ENCODE measurements at regions not wholly inside any gene's neighbourhood (a gene's known extent, or its start where the extent isn't known, plus 50 kb on each side); places are given as distances from the start of the nearest gene placed in this dataset.
A peak's percentile ranks its signal among the peaks of the same experiment; 100 is the strongest.

DNA sequence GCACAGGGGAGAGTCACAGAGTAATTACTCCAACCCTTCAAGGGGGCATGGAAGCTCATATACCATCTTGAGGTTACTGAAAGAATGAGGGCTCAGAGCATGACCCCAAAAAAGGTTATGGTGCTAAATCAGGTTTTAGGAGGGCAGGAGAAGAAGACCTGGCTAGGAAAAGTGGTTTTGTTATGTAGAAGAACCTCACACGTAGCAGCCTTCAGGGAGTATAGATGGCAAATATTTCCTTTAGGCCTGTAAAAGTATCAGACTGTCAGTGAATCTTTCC, 102.0 kb upstream of the PDE5A start:
- H3K36me3 ChIP-seq, result no peaks in the 10 kb centered on the region
- H3K4me1 ChIP-seq, result no peaks in the 10 kb centered on the region; the same call in 1 of the 2 replicates
- DNase-seq, result no peak
- no peak for TF ChIP-seq CTCF (IDR thresholded peaks at IDR 0.05; ENCODE audit: low read depth, low read length)
- H3K27me3 ChIP-seq, result 0 out of 2 replicates have a peak, but pooled peaks cover 4% of the 10 kb centered on the region
- no peak overlapping the region for H3K4me3 ChIP-seq (ENCODE audit: low read depth, low read length)
- no peaks in the 10 kb centered on the region for H3K9me3 ChIP-seq

DNA sequence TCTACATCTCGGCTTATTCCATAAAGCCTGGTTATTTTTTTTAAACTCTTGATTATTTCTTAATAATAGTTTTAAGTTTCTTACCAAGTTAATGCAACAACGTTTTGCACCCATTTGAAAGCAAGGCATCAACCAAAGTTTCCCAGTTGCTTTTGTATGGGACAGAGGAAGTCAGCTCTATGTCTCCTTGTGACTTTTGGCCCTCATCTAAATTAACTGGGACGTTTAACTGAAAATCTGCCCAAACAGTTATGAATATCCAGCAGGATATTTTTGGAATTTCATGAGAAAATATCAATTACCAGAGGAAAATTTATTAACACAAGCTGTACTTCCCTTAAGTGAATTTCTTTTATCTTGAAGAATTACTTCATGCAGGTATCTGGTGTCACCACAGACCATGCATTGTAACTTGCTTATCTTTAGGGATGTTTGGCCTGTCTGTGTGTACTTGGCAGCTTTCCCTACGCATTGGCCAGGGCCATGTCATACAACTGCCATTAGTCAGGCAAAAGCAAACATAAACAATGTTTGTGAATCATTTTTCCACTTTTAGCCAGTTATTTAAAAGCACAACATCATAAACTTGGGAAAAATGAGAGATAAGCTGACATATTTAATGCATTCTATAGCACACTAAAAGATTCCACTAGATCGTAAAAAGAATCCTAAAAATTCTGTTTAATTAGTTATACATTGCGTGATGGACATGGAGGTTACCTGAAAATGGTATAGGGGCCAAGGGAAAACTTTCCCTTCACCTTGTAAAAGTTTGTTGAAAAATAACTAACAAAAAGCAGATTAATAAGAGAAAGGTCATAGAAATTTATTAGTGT, 101.4 kb upstream of the PDE5A start:
- TF ChIP-seq CTCF (IDR thresholded peaks at IDR 0.05; ENCODE audit: low read depth, low read length), result no peak
- H3K4me3 ChIP-seq (ENCODE audit: low read depth, low read length), result no peak overlapping the region
- H3K27me3 ChIP-seq, result 0 out of 2 replicates have a peak, but pooled peaks cover 4% of the 10 kb centered on the region
- H3K4me1 ChIP-seq, result no peaks in the 10 kb centered on the region; the same call in 1 of the 2 replicates
- no peaks in the 10 kb centered on the region for H3K9me3 ChIP-seq
- H3K36me3 ChIP-seq, result no peaks in the 10 kb centered on the region
- peak; percentile 29 for DNase-seq

DNA sequence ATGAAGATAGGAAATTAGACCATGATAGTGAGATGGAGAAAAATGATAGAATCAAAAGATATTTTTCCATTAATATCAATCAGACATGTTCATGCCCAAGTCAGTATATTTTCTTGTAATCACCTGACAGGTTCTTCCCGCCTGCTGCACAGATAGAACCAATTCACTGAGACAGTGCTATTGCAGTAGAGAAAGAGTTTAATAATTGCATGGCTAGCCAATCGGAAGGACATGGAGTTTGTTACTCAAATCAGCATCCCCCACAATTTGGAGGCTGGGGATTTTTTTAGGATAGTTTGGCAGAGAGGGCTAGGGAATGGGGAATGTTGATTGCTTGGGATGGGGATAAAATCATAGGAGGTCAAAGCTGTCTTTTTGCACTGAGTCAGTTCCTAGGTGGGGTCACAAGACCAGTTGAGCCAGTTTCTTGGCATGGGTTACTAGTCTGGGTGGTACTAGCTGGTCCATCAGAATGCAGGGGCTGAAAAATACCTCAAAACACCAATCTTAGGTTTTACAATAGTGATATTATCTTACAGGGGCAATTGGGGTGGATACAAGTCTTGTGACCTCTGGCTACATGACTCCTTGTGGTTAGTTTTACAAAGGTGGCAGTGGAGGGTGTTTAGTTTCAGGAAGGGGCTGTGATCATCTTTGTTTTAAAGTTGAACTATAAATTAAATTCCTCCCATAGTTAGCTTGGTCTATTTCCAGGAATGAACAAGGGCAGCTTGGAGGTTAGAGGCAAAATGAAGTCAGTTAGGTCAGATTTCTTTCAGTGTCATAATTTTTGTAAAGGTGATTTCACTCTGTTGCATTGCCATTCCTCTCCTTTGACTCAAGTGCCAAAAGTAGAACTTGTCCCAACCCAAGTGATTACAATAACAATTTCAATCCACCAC, 100.3 kb upstream of the PDE5A start:
- Histone ChIP-seq H3K36me3 (no peaks in the 10 kb centered on the region), H3K4me1 (no peaks in the 10 kb centered on the region), H3K9me3 (no peaks in the 10 kb centered on the region), H3K27me3 (0 out of 2 replicates have a peak, but pooled peaks cover 4% of the 10 kb centered on the region), H3K4me3 (ENCODE audit: low read depth, low read length) (no peak overlapping the region)
- no peak for TF ChIP-seq CTCF (IDR thresholded peaks at IDR 0.05; ENCODE audit: low read depth, low read length)
- no peak for DNase-seq

GRCh38 chr4:119728185-119728584, 99.6 kb upstream of the PDE5A start:
- DNase-seq, result no peak
- H3K9me3 ChIP-seq, result no peaks in the 10 kb centered on the region
- H3K4me1 ChIP-seq, result no peaks in the 10 kb centered on the region
- 0 out of 2 replicates have a peak, but pooled peaks cover 4% of the 10 kb centered on the region for H3K27me3 ChIP-seq
- no peak for TF ChIP-seq CTCF (IDR thresholded peaks at IDR 0.05; ENCODE audit: low read depth, low read length)
- H3K36me3 ChIP-seq, result no peaks in the 10 kb centered on the region
- H3K4me3 ChIP-seq (ENCODE audit: low read depth, low read length), result no peak overlapping the region

GRCh38 chr4:119726505-119726904, 97.9 kb upstream of the PDE5A start:
- Histone ChIP-seq H3K4me1 (no peaks in the 10 kb centered on the region), H3K9me3 (no peaks in the 10 kb centered on the region), H3K36me3 (no peaks in the 10 kb centered on the region), H3K27me3 (0 out of 2 replicates have a peak, but pooled peaks cover 4% of the 10 kb centered on the region), H3K4me3 (ENCODE audit: low read depth, low read length) (no peak overlapping the region)
- no peak for TF ChIP-seq CTCF (IDR thresholded peaks at IDR 0.05; ENCODE audit: low read depth, low read length)
- DNase-seq, result no peak
